Stomach (tissue), 8 donors: ENCODE measurements at regions not wholly inside any gene's neighbourhood (a gene's known extent, or its start where the extent isn't known, plus 50 kb on each side); places are given as distances from the start of the nearest gene placed in this dataset.
"Not testable (repeated sequence)": the region's sequence is repeated elsewhere in the genome, so short reads cannot be mapped to it uniquely, and the experiment has no call there.

Experiments
- DNase-seq, 2 donors: peaks; one replicate each; pipeline versions ENCODE4 v3.0.0 to v3.0.0-alpha.2; 2013 to 2019
- H3K27ac ChIP-seq, 5 donors: fragments of 200-600 bp in 4 of 5; sonication (generic) in 4 of 5; one replicate each; pipeline ENCODE4 v1.5.1; 2013 to 2019; ENCODE audit warnings: mild to moderate bottlenecking in 1 of 5, moderate library complexity in 1 of 5
- H3K27me3 ChIP-seq, 3 donors: fragments of 200-600 bp; sonication (generic); one replicate each; pipeline ENCODE4 v1.5.1; 2017 to 2019; ENCODE audit warnings: mixed run types in 1 of 3
- H3K36me3 ChIP-seq, 4 donors: fragments of 200-600 bp; sonication (generic); 1 replicate in 3 of 4; 2 replicates in 1 of 4; pipeline ENCODE4 v1.5.1; 2016 to 2019
- H3K4me1 ChIP-seq, 4 donors: fragments of 200-600 bp; sonication (generic); one replicate each; pipeline ENCODE4 v1.5.1; 2016 to 2019
- H3K4me3 ChIP-seq, 4 donors: fragments of 200-600 bp; sonication (generic) in 3 of 4; one replicate each; pipeline ENCODE4 v1.5.1; 2016 to 2019; ENCODE audit warnings: mild to moderate bottlenecking in 1 of 4
- H3K9me3 ChIP-seq, 4 donors: fragments of 200-600 bp; sonication (generic); one replicate each; pipeline ENCODE4 v1.5.1; 2016 to 2019
- CTCF ChIP-seq, 7 experiments: fragments of 450-650 bp in 4 of 7; fragments of 200-600 bp in 3 of 7; sonication (generic) in 3 of 7; IDR thresholded peaks; one replicate each; pipeline ENCODE4 v1.5.1; 2016 to 2019; ENCODE audit warnings: antibody characterized with exemption in 7 of 7, control low read depth in 2 of 7, mild to moderate bottlenecking in 1 of 7
- EP300 ChIP-seq: sonication (generic); formaldehyde crosslinking; IDR thresholded peaks from one replicate; pipeline ENCODE4 v1.6.1; 2017; ENCODE audit warnings: antibody characterized with exemption
- POLR2A ChIP-seq, 4 donors: fragments of 450-650 bp; IDR thresholded peaks; one replicate each; pipeline ENCODE4 v1.6.1; 2016; ENCODE audit warnings: antibody characterized with exemption in 4 of 4, control low read depth in 2 of 4, mild to moderate bottlenecking in 1 of 4, moderate library complexity in 1 of 4
- POLR2AphosphoS5 ChIP-seq, 3 donors: sonication (generic); formaldehyde crosslinking; IDR thresholded peaks; one replicate each; pipeline ENCODE4 v1.6.1; 2016; ENCODE audit warnings: antibody characterized with exemption in 3 of 3
- WGBS, 5 donors: extraction: QIAGEN DNeasy Blood & Tissue Kit in 3 of 5; methylation state at CpG; one replicate each; pipeline versions ENCODE4 v1.1.5 to v1.1.7; 2013 to 2018; 5-methylcytosine and 5-hydroxymethylcytosine counted together
- intact Hi-C: fragments of 100-400 bp; cut with DNase I; formaldehyde crosslinking; loops from one replicate; pipeline ENCODE4 v1.15.1; 2023; ENCODE audit warnings: low total_unique reads
- donor health status: healthy with polysubstance abuse.
- donor health status: Bipolar disorder and iron deficiency.
- donor health status: healthy.

- H3K4me1 ChIP-seq = peaks cover 35 to 48% (median 42%) of the 10 kb centered on the region in 4 donors
- WGBS, 5 donors = 14 to 42% (median 27%) methylated on average over 9 of the region's 9 CpGs
- intact Hi-C loops = loop anchor here (5.0 to 10.0 kb wide), 2 partner anchors 66 to 71 kb away; partner anchors contain the start of gene ABCA1
- no peaks in the 10 kb centered on the region for H3K27me3 ChIP-seq
- no peaks in the 10 kb centered on the region for H3K9me3 ChIP-seq
- no peaks in the 10 kb centered on the region for H3K36me3 ChIP-seq
- TF ChIP-seq POLR2AphosphoS5 (IDR thresholded peaks at IDR 0.05) (peak; percentile 67 to 97 (median 80)), POLR2A (IDR thresholded peaks at IDR 0.05) (no peak), EP300 (peak; percentile 58), CTCF (IDR thresholded peaks at IDR 0.05) (no peak)
- peak; percentile 52 to 87 for DNase-seq
- no peak overlapping the region for H3K4me3 ChIP-seq
- H3K27ac ChIP-seq = peak overlapping the region in 4 of 5 donors; percentile 92 to 97 (median 95)
These were observed 65.5 kb upstream of the ABCA1 start for GRCh38 chr9:104993291-104993963.

- Histone ChIP-seq H3K4me3 (no peak overlapping the region), H3K27me3 (no peaks in the 10 kb centered on the region), H3K4me1 (peaks cover 20 to 30% (median 29%) of the 10 kb centered on the region in 4 donors), H3K9me3 (no peaks in the 10 kb centered on the region), H3K27ac (no peak overlapping the region), H3K36me3 (no peaks in the 10 kb centered on the region)
- TF ChIP-seq POLR2A (IDR thresholded peaks at IDR 0.05) = no peak
- TF ChIP-seq CTCF (IDR thresholded peaks at IDR 0.05) = no peak
- no peak for TF ChIP-seq POLR2AphosphoS5 (IDR thresholded peaks at IDR 0.05)
- TF ChIP-seq EP300 = no peak
- intact Hi-C loops = loop anchor here (10.0 kb wide), 1 partner anchor 67 kb away; no protein-coding TSS in a partner anchor
- WGBS, 5 donors = 77 to 98% (median 87%) methylated on average over 2 of the region's 2 CpGs
- DNase-seq = no peak
These were observed 69.6 kb upstream of the ABCA1 start for GRCh38 chr9:104997536-104997935.

GRCh38 chr9:104999136-104999535, 71.2 kb upstream of the ABCA1 start:
- Histone ChIP-seq H3K27me3 (no peaks in the 10 kb centered on the region), H3K4me3 (no peak overlapping the region), H3K9me3 (no peaks in the 10 kb centered on the region), H3K36me3 (no peaks in the 10 kb centered on the region), H3K4me1 (peaks cover 4 to 14% (median 14%) of the 10 kb centered on the region in 4 donors), H3K27ac (no peak overlapping the region)
- intact Hi-C loops = loop anchor here (10.0 kb wide), 1 partner anchor 66 kb away; no protein-coding TSS in a partner anchor
- DNase-seq = no peak
- TF ChIP-seq EP300 (no peak), POLR2A (IDR thresholded peaks at IDR 0.05) (no peak), POLR2AphosphoS5 (IDR thresholded peaks at IDR 0.05) (no peak), CTCF (IDR thresholded peaks at IDR 0.05) (no peak)

- H3K36me3 ChIP-seq, H3K27me3 ChIP-seq, H3K4me3 ChIP-seq, DNase-seq, H3K27ac ChIP-seq, intact Hi-C loops, H3K9me3 ChIP-seq: not testable (repeated sequence)
- peaks cover 4 to 13% (median 10%) of the 10 kb centered on the region in 4 donors for H3K4me1 ChIP-seq
- WGBS, 5 donors = 83 to 96% (median 94%) methylated on average over 11 of the region's 11 CpGs
These were observed 72.6 kb upstream of the ABCA1 start for GRCh38 chr9:105000529-105000928.

GRCh38 chr9:105004466-105005090, 76.6 kb upstream of the ABCA1 start:
- TF ChIP-seq CTCF (IDR thresholded peaks at IDR 0.05) (no peak), POLR2A (IDR thresholded peaks at IDR 0.05) (no peak), POLR2AphosphoS5 (IDR thresholded peaks at IDR 0.05) (no peak), EP300 (no peak)
- DNase-seq = no peak
- 86 to 89% (median 89%) methylated on average over 7 of the region's 7 CpGs for WGBS, 5 donors

More at GRCh38 chr9:105004466-105005090, 76.6 kb upstream of the ABCA1 start:
- H3K9me3 ChIP-seq = no peaks in the 10 kb centered on the region
- intact Hi-C loops = no loop called here
- no peaks in the 10 kb centered on the region for H3K36me3 ChIP-seq
- peaks cover 4 to 19% (median 13%) of the 10 kb centered on the region in 4 donors for H3K4me1 ChIP-seq
- H3K27ac ChIP-seq = no peak overlapping the region
- no peak overlapping the region for H3K4me3 ChIP-seq
- H3K27me3 ChIP-seq = no peaks in the 10 kb centered on the region
